PC-9 (cell line): ENCODE measurements at regions not wholly inside any gene's neighbourhood (a gene's known extent, or its start where the extent isn't known, plus 50 kb on each side); places are given as distances from the start of the nearest gene placed in this dataset.

Experiments used
- CTCF ChIP-seq: fragments of 200-600 bp; sonication (generic); conservative IDR thresholded peaks from 2 replicates; pipeline ENCODE4 v1.6.1; 2017; ENCODE audit warnings: mixed run types, antibody characterized with exemption, mild to moderate bottlenecking, moderate library complexity
- EZH2 ChIP-seq: fragments of 200-600 bp; sonication (generic); IDR thresholded peaks from 2 replicates; pipeline ENCODE4 v1.8.0; 2017; ENCODE audit warnings: antibody characterized with exemption, low read depth

GRCh38 chr18:77619525-77619924 lies 369.9 kb downstream of the GALR1 start:
- TF ChIP-seq CTCF (no peak), EZH2 (no peak)
